ENCODE measurements at regions not wholly inside any gene's neighbourhood (a gene's known extent, or its start where the extent isn't known, plus 50 kb on each side); places are given as distances from the start of the nearest gene placed in this dataset.

DNA sequence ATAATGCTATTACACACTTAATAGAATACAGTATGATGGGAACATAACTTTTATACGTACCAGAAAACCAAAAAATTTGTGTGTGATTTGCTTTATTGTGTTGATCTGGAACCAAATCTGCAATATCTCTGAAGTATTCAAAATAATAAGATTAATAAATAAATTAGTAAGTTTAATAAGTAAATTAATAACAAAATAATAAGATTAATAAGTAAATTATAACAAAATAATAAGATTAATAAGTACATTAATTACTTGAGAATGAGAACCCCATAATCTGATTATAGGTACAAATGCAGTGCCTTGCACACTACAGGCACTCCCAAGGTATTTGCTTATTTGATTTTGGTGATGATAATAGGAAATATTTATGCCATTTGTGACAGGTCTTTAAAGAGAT, 267.4 kb downstream of the ZNF326 start:
- TF ChIP-seq, protein P1, sequence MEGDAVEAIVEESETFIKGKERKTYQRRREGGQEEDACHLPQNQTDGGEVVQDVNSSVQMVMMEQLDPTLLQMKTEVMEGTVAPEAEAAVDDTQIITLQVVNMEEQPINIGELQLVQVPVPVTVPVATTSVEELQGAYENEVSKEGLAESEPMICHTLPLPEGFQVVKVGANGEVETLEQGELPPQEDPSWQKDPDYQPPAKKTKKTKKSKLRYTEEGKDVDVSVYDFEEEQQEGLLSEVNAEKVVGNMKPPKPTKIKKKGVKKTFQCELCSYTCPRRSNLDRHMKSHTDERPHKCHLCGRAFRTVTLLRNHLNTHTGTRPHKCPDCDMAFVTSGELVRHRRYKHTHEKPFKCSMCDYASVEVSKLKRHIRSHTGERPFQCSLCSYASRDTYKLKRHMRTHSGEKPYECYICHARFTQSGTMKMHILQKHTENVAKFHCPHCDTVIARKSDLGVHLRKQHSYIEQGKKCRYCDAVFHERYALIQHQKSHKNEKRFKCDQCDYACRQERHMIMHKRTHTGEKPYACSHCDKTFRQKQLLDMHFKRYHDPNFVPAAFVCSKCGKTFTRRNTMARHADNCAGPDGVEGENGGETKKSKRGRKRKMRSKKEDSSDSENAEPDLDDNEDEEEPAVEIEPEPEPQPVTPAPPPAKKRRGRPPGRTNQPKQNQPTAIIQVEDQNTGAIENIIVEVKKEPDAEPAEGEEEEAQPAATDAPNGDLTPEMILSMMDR (IDR thresholded peaks at IDR 0.05), result no peak
- no peak for TF ChIP-seq POLR2A (IDR thresholded peaks at IDR 0.05)

All from breast epithelium (tissue), 3 donors.